ENCODE measurements at regions not wholly inside any gene's neighbourhood (a gene's known extent, or its start where the extent isn't known, plus 50 kb on each side); places are given as distances from the start of the nearest gene placed in this dataset.

- no peak for DNase-seq (ENCODE audit: low spot score)
These were observed 216.1 kb upstream of the RPL38 start for GRCh38 chr17:73987395-73987794.

DNA sequence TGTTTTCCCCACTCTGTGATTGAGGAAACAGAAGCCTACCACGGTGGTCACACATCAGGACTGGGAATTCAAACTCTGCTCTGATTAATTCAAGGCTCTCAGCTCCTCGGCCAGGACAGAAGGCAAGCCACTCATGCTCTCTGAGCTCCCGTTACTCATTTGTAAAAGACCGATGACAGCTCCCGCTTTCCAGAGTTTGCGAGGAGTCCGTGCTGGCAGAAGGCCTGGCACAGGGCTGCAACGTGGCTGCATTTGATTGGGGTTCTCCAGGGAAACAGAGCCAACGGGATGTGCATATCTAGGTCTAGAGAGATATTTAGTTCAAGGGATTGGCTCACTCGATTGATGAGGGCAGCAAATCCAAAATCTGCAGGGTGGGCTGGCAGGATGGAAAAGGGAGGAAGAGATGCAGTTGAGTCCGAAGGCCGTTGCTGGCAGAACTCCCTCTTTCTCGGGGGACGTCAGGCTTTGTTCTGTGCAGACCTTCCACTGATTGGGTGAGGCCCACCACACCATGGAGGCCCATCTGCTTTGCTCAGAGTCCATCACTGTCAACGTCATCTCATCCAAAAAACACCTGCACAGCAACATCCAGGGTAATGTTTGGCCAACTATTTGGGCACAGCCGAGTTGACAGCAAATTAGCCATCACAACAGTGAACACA, 215.5 kb upstream of the RPL38 start:
- Mint-ChIP-seq H3K27ac (no peak overlapping the region), H3K4me1 (ENCODE audit: low read depth) (peaks cover 7% of the 10 kb centered on the region)

More at GRCh38 chr17:73987395-73987794, 216.1 kb upstream of the RPL38 start:
- no peak overlapping the region for H3K4me3 Mint-ChIP-seq
- H3K27me3 Mint-ChIP-seq (ENCODE audit: low read depth): no peaks in the 10 kb centered on the region
- H3K9me3 Mint-ChIP-seq: no peaks in the 10 kb centered on the region
- H3K27ac Mint-ChIP-seq: no peak overlapping the region
- no peaks in the 10 kb centered on the region for H3K36me3 Mint-ChIP-seq (ENCODE audit: low read depth)
- peaks cover 11% of the 10 kb centered on the region for H3K4me1 Mint-ChIP-seq (ENCODE audit: low read depth)

DNA sequence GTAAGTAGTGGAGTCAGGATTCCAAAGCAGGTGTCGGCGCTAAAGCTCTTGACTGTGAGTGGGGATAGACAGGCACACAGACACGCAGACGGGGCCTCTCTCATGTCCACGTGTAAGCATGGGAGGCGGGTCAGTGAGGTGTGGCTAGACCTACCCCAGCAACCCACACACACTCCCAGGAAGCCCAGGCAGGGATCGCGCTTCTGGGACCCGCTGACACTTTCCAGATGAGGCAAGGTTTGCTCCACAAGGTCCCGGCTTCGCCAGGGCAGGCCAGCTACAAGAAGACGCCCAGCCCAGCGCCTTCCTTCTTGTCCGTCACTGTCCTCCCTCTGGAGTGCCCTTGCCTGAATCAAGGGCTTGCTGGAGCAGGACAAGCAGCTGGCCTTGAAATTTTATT, 213.8 kb upstream of the RPL38 start:
- H3K27ac Mint-ChIP-seq: no peak overlapping the region
- H3K27me3 Mint-ChIP-seq (ENCODE audit: low read depth): no peaks in the 10 kb centered on the region
- peaks cover 5% of the 10 kb centered on the region for H3K4me1 Mint-ChIP-seq (ENCODE audit: low read depth)

More for the DNA sequence above, 215.5 kb upstream of the RPL38 start:
- no peaks in the 10 kb centered on the region for H3K9me3 Mint-ChIP-seq
- no peaks in the 10 kb centered on the region for H3K36me3 Mint-ChIP-seq (ENCODE audit: low read depth)
- no peaks in the 10 kb centered on the region for H3K27me3 Mint-ChIP-seq (ENCODE audit: low read depth)
- DNase-seq (ENCODE audit: low spot score): no peak
- no peak overlapping the region for H3K4me3 Mint-ChIP-seq

DNA sequence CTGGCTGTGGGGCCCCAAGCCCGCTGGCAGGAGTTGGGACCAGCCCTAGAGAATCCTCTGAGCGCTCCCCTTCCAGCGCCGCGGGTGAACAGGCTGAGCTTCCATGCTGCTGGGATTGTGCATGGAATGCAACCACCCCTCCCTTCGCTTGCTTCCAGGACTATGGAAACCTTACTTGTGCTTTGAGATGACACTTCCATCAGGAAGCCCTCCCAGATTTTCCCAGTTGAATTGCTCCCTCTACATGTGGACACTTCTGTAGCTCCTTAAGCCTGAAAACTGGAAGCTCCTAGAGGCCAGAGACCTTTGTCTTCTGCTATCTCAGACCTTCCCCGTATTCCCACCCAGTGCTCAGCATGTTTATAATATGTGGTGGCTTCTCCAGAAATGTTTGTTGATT, 213.2 kb upstream of the RPL38 start:
- Mint-ChIP-seq H3K4me1 (ENCODE audit: low read depth) (no peaks in the 10 kb centered on the region), H3K4me3 (no peak overlapping the region), H3K9me3 (no peaks in the 10 kb centered on the region), H3K27me3 (ENCODE audit: low read depth) (no peaks in the 10 kb centered on the region), H3K36me3 (ENCODE audit: low read depth) (no peaks in the 10 kb centered on the region), H3K27ac (no peak overlapping the region)
- DNase-seq (ENCODE audit: low spot score): no peak

More for the DNA sequence above, 213.8 kb upstream of the RPL38 start:
- Mint-ChIP-seq H3K36me3 (ENCODE audit: low read depth) (no peaks in the 10 kb centered on the region), H3K4me3 (no peak overlapping the region), H3K9me3 (no peaks in the 10 kb centered on the region)
- no peak for DNase-seq (ENCODE audit: low spot score)

DNA sequence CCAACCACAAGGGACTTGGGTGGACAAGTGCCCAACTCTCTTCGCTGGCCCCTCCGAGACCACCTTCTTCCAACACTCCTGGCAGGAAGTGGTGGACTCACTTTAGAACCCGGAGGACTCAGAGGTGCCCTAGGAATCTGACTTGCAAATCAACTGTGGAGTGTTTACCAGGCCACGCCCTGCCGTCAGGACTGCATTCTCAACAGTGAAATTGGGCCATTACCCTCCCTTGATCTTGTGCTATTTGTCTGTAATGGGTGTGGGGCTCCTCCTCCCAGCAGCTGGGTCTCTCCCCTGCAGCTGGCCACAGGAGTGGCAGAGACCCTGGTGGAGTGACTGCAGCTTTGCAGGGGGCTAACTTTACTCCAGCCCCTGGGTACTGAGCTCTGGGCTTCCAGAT, 212.2 kb upstream of the RPL38 start:
- H3K9me3 Mint-ChIP-seq: no peaks in the 10 kb centered on the region
- no peak overlapping the region for H3K27ac Mint-ChIP-seq
- H3K27me3 Mint-ChIP-seq (ENCODE audit: low read depth): no peaks in the 10 kb centered on the region
- no peaks in the 10 kb centered on the region for H3K36me3 Mint-ChIP-seq (ENCODE audit: low read depth)
- H3K4me1 Mint-ChIP-seq (ENCODE audit: low read depth): no peaks in the 10 kb centered on the region
- no peak for DNase-seq (ENCODE audit: low spot score)
- H3K4me3 Mint-ChIP-seq: no peak overlapping the region

GRCh38 chr17:73994946-73995345, 208.5 kb upstream of the RPL38 start:
- Mint-ChIP-seq H3K27me3 (ENCODE audit: low read depth) (peaks cover 3% of the 10 kb centered on the region), H3K9me3 (no peaks in the 10 kb centered on the region), H3K27ac (no peak overlapping the region), H3K4me1 (ENCODE audit: low read depth) (no peaks in the 10 kb centered on the region), H3K4me3 (no peak overlapping the region), H3K36me3 (ENCODE audit: low read depth) (no peaks in the 10 kb centered on the region)
- DNase-seq (ENCODE audit: low spot score): no peak

DNA sequence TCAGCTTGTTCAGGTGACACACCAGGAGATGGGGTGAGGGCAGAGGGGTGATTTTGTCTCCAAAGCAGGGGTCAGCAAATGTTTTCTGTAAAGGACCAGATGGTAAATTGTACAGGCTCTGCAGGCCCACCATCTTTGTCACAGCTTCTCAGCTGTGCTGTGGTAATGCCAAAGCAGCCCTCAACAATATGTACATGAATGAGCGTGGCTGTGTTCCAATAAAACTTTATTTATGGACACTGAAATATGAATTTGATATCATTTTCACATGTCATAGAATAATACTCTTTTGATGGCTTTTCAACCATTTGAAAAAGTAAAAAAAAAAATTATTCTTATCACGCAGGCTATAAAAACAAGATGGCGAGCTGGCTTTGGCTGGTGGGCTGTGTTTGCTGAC, 206.4 kb upstream of the RPL38 start:
- Mint-ChIP-seq H3K4me3 (no peak overlapping the region), H3K36me3 (ENCODE audit: low read depth) (no peaks in the 10 kb centered on the region), H3K9me3 (no peaks in the 10 kb centered on the region), H3K4me1 (ENCODE audit: low read depth) (no peaks in the 10 kb centered on the region), H3K27ac (no peak overlapping the region), H3K27me3 (ENCODE audit: low read depth) (peaks cover 3% of the 10 kb centered on the region)
- no peak for DNase-seq (ENCODE audit: low spot score)

GRCh38 chr17:73998249-73998648, 205.2 kb upstream of the RPL38 start:
- Mint-ChIP-seq H3K36me3 (ENCODE audit: low read depth) (no peaks in the 10 kb centered on the region), H3K4me1 (ENCODE audit: low read depth) (no peaks in the 10 kb centered on the region), H3K4me3 (no peak overlapping the region), H3K9me3 (no peaks in the 10 kb centered on the region), H3K27ac (no peak overlapping the region), H3K27me3 (ENCODE audit: low read depth) (peaks cover 7% of the 10 kb centered on the region)
- no peak for DNase-seq (ENCODE audit: low spot score)

DNA sequence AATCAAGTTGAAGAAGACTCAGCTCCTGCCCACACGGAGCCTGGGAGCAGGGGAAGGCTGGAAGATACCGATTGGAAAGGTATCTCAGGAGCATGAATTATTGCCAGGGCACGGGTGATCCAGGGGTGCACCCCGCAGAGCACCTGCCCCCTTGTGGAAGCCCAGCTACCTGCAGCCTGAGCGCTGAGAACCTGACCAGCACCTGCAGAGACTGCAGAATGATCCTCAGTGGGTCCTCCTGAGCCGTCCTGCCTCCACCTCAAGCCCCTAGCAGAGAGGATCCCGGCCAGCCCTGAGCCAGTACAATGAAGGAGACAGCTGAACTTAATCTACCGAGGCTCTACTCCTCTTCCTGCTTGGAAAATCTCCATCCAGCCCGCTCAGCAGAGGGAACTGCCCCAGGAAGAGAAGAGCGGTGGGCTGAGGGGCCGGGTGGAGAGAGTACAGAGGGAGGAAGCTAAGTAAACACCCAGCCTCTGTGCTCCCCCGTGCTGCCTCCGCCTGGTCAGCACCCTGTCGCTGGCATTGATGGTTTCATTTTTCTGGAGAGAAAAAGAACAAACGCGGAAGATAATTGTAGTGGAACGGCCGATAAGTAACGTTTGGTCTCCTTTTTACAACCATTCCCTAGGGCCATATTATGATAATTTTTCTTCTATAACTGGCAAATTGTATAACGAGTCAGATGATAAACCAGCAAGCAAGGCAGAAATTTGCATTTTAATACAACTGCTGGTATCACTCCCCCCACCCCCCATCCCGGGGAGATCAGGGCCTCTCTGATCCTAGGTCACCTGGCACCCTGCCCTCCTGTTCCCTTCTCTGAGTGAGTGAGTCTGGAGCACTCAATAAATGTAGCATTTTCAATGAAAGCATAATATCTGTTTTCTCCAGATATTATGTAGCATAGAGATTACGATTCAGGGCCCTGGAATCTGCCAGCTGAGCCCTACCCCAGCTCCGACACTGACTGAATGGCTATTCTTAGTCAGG, 204.5 kb upstream of the RPL38 start:
- Mint-ChIP-seq H3K9me3 (no peaks in the 10 kb centered on the region), H3K4me1 (ENCODE audit: low read depth) (no peaks in the 10 kb centered on the region), H3K4me3 (no peak overlapping the region), H3K27ac (no peak overlapping the region), H3K27me3 (ENCODE audit: low read depth) (peaks cover 12% of the 10 kb centered on the region), H3K36me3 (ENCODE audit: low read depth) (no peaks in the 10 kb centered on the region)
- peak; percentile 12 for DNase-seq (ENCODE audit: low spot score)

DNA sequence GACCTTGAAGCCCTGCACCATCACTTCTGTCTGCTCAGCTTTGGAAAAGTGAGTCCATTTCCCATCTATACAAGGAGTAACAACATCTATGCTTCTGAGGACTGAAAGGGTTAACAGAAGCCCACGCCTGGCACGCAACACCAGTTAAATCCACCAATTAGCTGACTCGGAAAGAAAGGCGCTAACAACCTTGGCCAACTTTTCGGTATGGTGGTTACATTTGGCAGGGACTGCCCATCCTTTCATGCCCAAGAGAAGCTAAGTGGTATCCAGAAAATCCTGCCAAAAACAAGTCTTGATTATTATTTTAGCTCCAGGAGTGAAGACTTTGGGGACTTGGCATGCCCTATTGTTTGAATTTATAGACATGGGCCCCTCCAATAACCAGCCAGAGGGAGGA, 202.3 kb upstream of the RPL38 start:
- H3K4me3 Mint-ChIP-seq: no peak overlapping the region
- peaks cover 19% of the 10 kb centered on the region for H3K27me3 Mint-ChIP-seq (ENCODE audit: low read depth)
- H3K27ac Mint-ChIP-seq: no peak overlapping the region
- no peaks in the 10 kb centered on the region for H3K36me3 Mint-ChIP-seq (ENCODE audit: low read depth)
- no peak for DNase-seq (ENCODE audit: low spot score)
- H3K9me3 Mint-ChIP-seq: no peaks in the 10 kb centered on the region
- no peaks in the 10 kb centered on the region for H3K4me1 Mint-ChIP-seq (ENCODE audit: low read depth)

DNA sequence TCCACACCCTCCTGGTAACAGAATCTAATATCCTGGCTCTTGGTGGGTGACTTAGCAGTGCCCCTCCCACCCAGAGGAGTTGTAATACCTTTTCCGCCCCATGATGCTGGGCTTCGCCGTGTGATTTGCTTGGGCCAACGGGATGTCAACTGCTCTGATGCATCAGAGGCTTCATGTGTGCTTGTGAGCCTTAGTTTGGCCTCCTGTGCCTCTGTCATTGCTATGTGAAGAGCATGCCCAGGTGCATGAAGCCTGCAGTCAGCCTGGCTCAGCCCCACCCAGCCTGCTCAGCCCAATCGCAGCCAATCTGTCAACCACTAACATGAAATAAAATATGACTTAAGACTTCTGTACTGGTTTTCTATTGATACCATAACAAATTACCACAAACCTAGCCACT, 201.2 kb upstream of the RPL38 start:
- no peaks in the 10 kb centered on the region for H3K36me3 Mint-ChIP-seq (ENCODE audit: low read depth)
- no peaks in the 10 kb centered on the region for H3K4me1 Mint-ChIP-seq (ENCODE audit: low read depth)
- DNase-seq (ENCODE audit: low spot score): no peak
- H3K27ac Mint-ChIP-seq: no peak overlapping the region
- no peak overlapping the region for H3K4me3 Mint-ChIP-seq
- no peaks in the 10 kb centered on the region for H3K9me3 Mint-ChIP-seq
- H3K27me3 Mint-ChIP-seq (ENCODE audit: low read depth): peaks cover 19% of the 10 kb centered on the region

DNA sequence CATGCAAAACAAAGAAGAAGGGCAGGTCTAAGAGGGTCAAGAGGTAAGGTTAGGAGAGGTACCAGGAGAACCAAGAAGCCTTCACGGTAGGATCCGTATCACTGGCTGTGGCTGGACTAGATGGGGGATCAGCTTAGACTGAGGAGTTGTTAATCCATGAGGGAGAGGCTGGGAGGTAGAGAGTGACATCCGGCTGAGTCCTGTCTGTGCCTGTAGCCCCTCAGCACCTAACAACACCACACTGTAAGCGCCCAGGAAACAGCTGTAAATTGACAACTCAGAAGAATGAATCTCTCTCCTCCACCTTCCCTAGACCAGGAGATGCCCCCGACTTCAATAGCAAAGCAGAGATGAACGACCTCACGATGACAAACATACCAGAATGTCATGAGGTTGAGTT, 199.4 kb upstream of the RPL38 start:
- DNase-seq (ENCODE audit: low spot score): no peak
- no peak overlapping the region for H3K4me3 Mint-ChIP-seq
- H3K27ac Mint-ChIP-seq: no peak overlapping the region
- peaks cover 22% of the 10 kb centered on the region for H3K27me3 Mint-ChIP-seq (ENCODE audit: low read depth)
- H3K4me1 Mint-ChIP-seq (ENCODE audit: low read depth): peaks cover 10% of the 10 kb centered on the region
- no peaks in the 10 kb centered on the region for H3K36me3 Mint-ChIP-seq (ENCODE audit: low read depth)
- no peaks in the 10 kb centered on the region for H3K9me3 Mint-ChIP-seq

DNA sequence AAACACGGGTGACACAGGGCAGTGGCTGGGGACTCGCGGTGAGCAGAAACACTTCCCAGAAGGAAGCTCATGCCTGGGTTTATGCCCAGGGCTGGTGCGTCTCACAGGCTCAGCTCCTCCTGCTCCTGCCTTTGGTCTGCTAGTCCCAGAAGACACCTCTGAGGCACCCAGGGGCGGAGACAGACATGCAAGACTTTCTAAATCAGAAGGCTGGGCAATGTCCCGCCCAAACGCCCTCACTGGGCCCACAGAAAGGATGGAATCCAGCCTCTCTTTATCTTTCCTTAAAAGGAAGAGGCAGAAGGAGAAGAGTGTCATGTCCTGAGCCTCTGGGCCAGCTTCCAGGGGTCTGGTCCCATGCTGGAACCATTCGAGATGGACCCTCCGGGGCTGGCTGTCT, 197.7 kb upstream of the RPL38 start:
- no peak for DNase-seq (ENCODE audit: low spot score)
- Mint-ChIP-seq H3K27ac (no peak overlapping the region), H3K4me1 (ENCODE audit: low read depth) (peaks cover 15% of the 10 kb centered on the region), H3K27me3 (ENCODE audit: low read depth) (peaks cover 22% of the 10 kb centered on the region), H3K36me3 (ENCODE audit: low read depth) (no peaks in the 10 kb centered on the region), H3K4me3 (no peak overlapping the region), H3K9me3 (no peaks in the 10 kb centered on the region)

DNA sequence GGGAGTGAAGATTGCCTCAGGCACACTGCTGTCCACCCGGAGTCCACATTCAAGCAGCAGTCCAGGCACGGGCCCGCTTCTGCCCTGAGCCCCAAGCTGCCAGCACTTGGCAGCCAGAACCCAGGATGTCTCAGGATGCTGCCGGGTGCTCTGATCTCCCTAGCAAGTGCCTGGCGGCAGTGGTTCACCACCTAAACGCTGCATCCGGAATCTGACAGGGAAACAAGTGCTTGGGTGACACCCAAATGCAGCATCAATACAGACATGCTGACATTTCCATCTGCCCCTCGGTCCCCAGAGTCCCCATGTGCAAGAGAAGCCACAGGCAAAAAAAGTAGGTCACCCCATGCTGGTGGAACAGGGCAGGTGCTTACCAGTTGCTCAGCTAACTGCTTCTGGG, 197.1 kb upstream of the RPL38 start:
- no peaks in the 10 kb centered on the region for H3K36me3 Mint-ChIP-seq (ENCODE audit: low read depth)
- no peak for DNase-seq (ENCODE audit: low spot score)
- H3K27ac Mint-ChIP-seq: no peak overlapping the region
- H3K4me3 Mint-ChIP-seq: no peak overlapping the region
- H3K4me1 Mint-ChIP-seq (ENCODE audit: low read depth): peaks cover 18% of the 10 kb centered on the region
- H3K9me3 Mint-ChIP-seq: no peaks in the 10 kb centered on the region
- peaks cover 22% of the 10 kb centered on the region for H3K27me3 Mint-ChIP-seq (ENCODE audit: low read depth)
